ENCODE measurements at regions not wholly inside any gene's neighbourhood (a gene's known extent, or its start where the extent isn't known, plus 50 kb on each side); places are given as distances from the start of the nearest gene placed in this dataset.
A peak's percentile ranks its signal among the peaks of the same experiment; 100 is the strongest.

GRCh38 chr13:109687559-109688448 is 98.6 kb downstream of the IRS2 start:
- Histone ChIP-seq H3K9me3 (ENCODE audit: control insufficient read depth, low read depth, low read length) (no peaks in the 10 kb centered on the region), H4K20me1 (ENCODE audit: control insufficient read depth, extremely low read depth, insufficient read depth, low read length) (no peaks in the 10 kb centered on the region), H3K4me2 (ENCODE audit: control insufficient read depth, extremely low read depth, insufficient read depth, low read depth, low read length) (no peak overlapping the region), H3K27me3 (ENCODE audit: control insufficient read depth, extremely low read depth, insufficient read depth, low read length) (peaks cover 3% of the 10 kb centered on the region), H3K4me3 (ENCODE audit: control insufficient read depth in 2 of 3, extremely low read depth in 1 of 3, insufficient read depth in 2 of 3, low read depth in 1 of 3, low read length in 3 of 3) (no peak overlapping the region), H3K79me2 (ENCODE audit: control insufficient read depth, insufficient read depth, low read length) (no peaks in the 10 kb centered on the region), H3K9me1 (ENCODE audit: control insufficient read depth, extremely low read depth, insufficient read depth, low read length) (no peaks in the 10 kb centered on the region), H3K4me1 (ENCODE audit: control insufficient read depth, extremely low read depth, insufficient read depth, low read length) (no peaks in the 10 kb centered on the region), H3K36me3 (ENCODE audit: control insufficient read depth in 2 of 2, extremely low read depth in 1 of 2, insufficient read depth in 2 of 2, low read length in 2 of 2) (no peaks in the 10 kb centered on the region), H3K27ac (ENCODE audit: control insufficient read depth, insufficient read depth, low read length) (no peak overlapping the region), H3K9ac (ENCODE audit: control insufficient read depth, extremely low read depth, insufficient read depth, low read length) (no peak overlapping the region), H2AFZ (ENCODE audit: control insufficient read depth, low read length) (no peak overlapping the region)
- TF ChIP-seq CTCF (optimal IDR thresholded peaks at IDR 0.05 in 1 of 3, IDR thresholded peaks at IDR 0.05 in 1 of 3, conservative IDR thresholded peaks at IDR 0.05 in 1 of 3; ENCODE audit: extremely low read depth in 1 of 3, insufficient read depth in 2 of 3, low read length in 3 of 3) (no peak), EZH2 (IDR thresholded peaks at IDR 0.05; ENCODE audit: low read length) (no peak)
- dilution Hi-C loops (cut with MboI; ENCODE audit: extremely low pct_ligation_motif_present, low sequenced_read_pairs), result no loop called here
- FAIRE-seq, result no peak
- DNase-seq (ENCODE audit: low read depth, low spot score), result no peak

GRCh38 chr13:109685203-109685602 is 101.2 kb downstream of the IRS2 start:
- Histone ChIP-seq H3K27me3 (ENCODE audit: control insufficient read depth, extremely low read depth, insufficient read depth, low read length) (peaks cover 9% of the 10 kb centered on the region), H4K20me1 (ENCODE audit: control insufficient read depth, extremely low read depth, insufficient read depth, low read length) (no peaks in the 10 kb centered on the region), H3K4me2 (ENCODE audit: control insufficient read depth, extremely low read depth, insufficient read depth, low read depth, low read length) (peak overlapping the region; percentile 19), H3K36me3 (ENCODE audit: control insufficient read depth in 2 of 2, extremely low read depth in 1 of 2, insufficient read depth in 2 of 2, low read length in 2 of 2) (no peaks in the 10 kb centered on the region), H3K9ac (ENCODE audit: control insufficient read depth, extremely low read depth, insufficient read depth, low read length) (no peak overlapping the region), H3K9me1 (ENCODE audit: control insufficient read depth, extremely low read depth, insufficient read depth, low read length) (no peaks in the 10 kb centered on the region), H3K9me3 (ENCODE audit: control insufficient read depth, low read depth, low read length) (no peaks in the 10 kb centered on the region), H3K27ac (ENCODE audit: control insufficient read depth, insufficient read depth, low read length) (no peak overlapping the region), H3K79me2 (ENCODE audit: control insufficient read depth, insufficient read depth, low read length) (no peaks in the 10 kb centered on the region), H2AFZ (ENCODE audit: control insufficient read depth, low read length) (peak overlapping the region; percentile 11), H3K4me1 (ENCODE audit: control insufficient read depth, extremely low read depth, insufficient read depth, low read length) (no peaks in the 10 kb centered on the region), H3K4me3 (ENCODE audit: control insufficient read depth in 2 of 3, extremely low read depth in 1 of 3, insufficient read depth in 2 of 3, low read depth in 1 of 3, low read length in 3 of 3) (no peak overlapping the region)
- TF ChIP-seq EZH2 (IDR thresholded peaks at IDR 0.05; ENCODE audit: low read length), result no peak
- TF ChIP-seq CTCF (optimal IDR thresholded peaks at IDR 0.05 in 1 of 3, IDR thresholded peaks at IDR 0.05 in 1 of 3, conservative IDR thresholded peaks at IDR 0.05 in 1 of 3; ENCODE audit: extremely low read depth in 1 of 3, insufficient read depth in 2 of 3, low read length in 3 of 3), result no peak
- dilution Hi-C loops (cut with MboI; ENCODE audit: extremely low pct_ligation_motif_present, low sequenced_read_pairs), result no loop called here
- DNase-seq (ENCODE audit: low read depth, low spot score) (no peak), FAIRE-seq (no peak)
